ENCODE measurements at regions not wholly inside any gene's neighbourhood (a gene's known extent, or its start where the extent isn't known, plus 50 kb on each side); places are given as distances from the start of the nearest gene placed in this dataset.
A peak's percentile ranks its signal among the peaks of the same experiment; 100 is the strongest.

DNA sequence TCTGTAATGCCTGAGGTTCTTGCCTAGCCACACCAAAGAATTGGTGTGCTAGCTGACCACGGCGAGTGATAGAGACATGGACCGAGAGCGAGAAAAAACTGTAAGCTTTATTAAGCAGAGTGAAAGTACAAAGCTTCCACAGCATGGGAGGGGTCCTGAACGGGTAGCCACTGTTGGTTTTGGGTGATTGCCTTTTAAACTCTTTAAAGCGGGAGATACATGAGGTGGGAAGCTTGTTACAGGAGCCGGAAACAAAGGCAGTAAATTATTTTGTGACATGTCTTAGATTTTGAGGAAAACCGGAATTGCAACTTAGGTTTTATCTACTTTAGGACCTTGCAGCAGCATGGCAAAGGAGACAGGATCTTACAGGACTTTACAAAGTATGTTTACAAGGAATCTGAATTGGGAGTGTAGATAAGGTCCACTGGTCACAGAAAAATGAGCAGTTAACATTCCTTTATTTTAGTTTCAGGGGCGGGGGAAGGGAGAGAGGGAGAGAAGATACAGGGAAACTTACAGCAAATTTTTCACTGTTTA lies 252.7 kb upstream of the MBL2 start:
- Mint-ChIP-seq H3K27me3 (ENCODE audit: insufficient read depth, unreplicated experiment) (no peaks in the 10 kb centered on the region), H3K36me3 (ENCODE audit: insufficient read depth, unreplicated experiment) (peaks cover 2% of the 10 kb centered on the region), H3K27ac (ENCODE audit: low read depth, unreplicated experiment) (peak overlapping the region; percentile 52), H3K9me3 (ENCODE audit: unreplicated experiment) (no peaks in the 10 kb centered on the region), H3K4me3 (ENCODE audit: unreplicated experiment) (peak overlapping the region; percentile 64), H3K4me1 (ENCODE audit: insufficient read depth, unreplicated experiment) (peaks cover 16% of the 10 kb centered on the region)
- DNase-seq (ENCODE audit: unreplicated experiment) = peak; percentile 11
- ChIA-PET POLR2A (interaction anchor here (0.7 kb wide), 1 partner anchor 22 kb away, joined by 3 read pairs; no protein-coding TSS in a partner anchor), CTCF (interaction anchor here (0.6 to 1.0 kb wide), 2 partner anchors 185 to 207 kb away, joined by 4 read pairs; no protein-coding TSS in a partner anchor)
- intact Hi-C loops (cut with micrococcal nuclease) = no loop called here
- TF ChIP-seq, protein P1, sequence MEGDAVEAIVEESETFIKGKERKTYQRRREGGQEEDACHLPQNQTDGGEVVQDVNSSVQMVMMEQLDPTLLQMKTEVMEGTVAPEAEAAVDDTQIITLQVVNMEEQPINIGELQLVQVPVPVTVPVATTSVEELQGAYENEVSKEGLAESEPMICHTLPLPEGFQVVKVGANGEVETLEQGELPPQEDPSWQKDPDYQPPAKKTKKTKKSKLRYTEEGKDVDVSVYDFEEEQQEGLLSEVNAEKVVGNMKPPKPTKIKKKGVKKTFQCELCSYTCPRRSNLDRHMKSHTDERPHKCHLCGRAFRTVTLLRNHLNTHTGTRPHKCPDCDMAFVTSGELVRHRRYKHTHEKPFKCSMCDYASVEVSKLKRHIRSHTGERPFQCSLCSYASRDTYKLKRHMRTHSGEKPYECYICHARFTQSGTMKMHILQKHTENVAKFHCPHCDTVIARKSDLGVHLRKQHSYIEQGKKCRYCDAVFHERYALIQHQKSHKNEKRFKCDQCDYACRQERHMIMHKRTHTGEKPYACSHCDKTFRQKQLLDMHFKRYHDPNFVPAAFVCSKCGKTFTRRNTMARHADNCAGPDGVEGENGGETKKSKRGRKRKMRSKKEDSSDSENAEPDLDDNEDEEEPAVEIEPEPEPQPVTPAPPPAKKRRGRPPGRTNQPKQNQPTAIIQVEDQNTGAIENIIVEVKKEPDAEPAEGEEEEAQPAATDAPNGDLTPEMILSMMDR (IDR thresholded peaks at IDR 0.05; ENCODE audit: unreplicated experiment) = no peak
- no TSS peak for BruUV-seq (replicated peaks)

DNA sequence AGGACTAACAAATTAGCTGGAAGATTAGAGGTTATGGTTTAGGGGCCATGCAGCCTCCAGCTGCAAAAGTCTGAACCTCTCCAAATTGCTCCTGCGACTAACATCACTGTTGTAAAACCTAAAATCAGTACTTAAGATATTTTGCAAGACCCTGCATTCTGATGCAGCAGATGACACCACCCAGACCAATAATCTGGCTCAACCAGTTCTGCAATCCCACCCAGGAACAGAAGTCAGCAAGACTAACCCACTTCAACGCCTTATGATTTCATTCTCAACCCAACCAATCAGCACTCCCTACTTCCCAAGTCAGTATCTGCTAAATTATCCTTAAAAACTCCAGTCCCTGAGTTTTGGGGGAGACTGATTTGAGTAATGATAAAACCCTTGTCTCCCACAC lies 250.8 kb upstream of the MBL2 start:
- POLR2A ChIA-PET = no interaction called here
- H3K27me3 Mint-ChIP-seq (ENCODE audit: insufficient read depth, unreplicated experiment) = no peaks in the 10 kb centered on the region
- no peak for DNase-seq (ENCODE audit: unreplicated experiment)
- no peak overlapping the region for H3K4me3 Mint-ChIP-seq (ENCODE audit: unreplicated experiment)
- TF ChIP-seq, protein P1 (IDR thresholded peaks at IDR 0.05; ENCODE audit: unreplicated experiment) = no peak
- H3K9me3 Mint-ChIP-seq (ENCODE audit: unreplicated experiment) = no peaks in the 10 kb centered on the region
- BruUV-seq (replicated peaks) = no TSS peak
- no peak overlapping the region for H3K27ac Mint-ChIP-seq (ENCODE audit: low read depth, unreplicated experiment)
- CTCF ChIA-PET = no interaction called here
- H3K4me1 Mint-ChIP-seq (ENCODE audit: insufficient read depth, unreplicated experiment) = peaks cover 10% of the 10 kb centered on the region
- intact Hi-C loops (cut with micrococcal nuclease) = no loop called here
- peaks cover 7% of the 10 kb centered on the region for H3K36me3 Mint-ChIP-seq (ENCODE audit: insufficient read depth, unreplicated experiment)

DNA sequence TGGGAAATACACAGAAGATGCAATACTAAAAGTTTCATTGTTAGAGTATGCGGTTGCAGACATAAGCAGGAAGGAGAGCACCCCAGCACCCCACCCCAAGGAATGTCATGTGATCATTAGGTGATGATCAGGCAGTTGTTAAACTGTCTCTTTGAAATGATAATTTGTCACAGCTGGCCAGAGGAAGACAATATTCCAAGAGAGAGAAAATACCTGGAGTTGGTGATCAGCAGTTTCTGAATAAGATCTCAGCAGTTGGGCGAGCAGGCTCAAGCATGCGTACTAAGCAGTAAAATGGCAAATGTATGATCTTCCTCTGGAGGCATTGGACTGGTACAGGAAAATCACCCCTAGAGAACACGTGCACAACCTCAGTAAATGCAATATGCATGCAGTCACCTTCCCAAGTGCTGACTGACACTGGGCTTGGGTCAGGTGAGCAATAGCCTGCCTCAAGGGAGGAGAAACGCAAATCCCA lies 250.1 kb upstream of the MBL2 start:
- H3K27ac Mint-ChIP-seq (ENCODE audit: low read depth, unreplicated experiment) = no peak overlapping the region
- BruUV-seq (replicated peaks) = no TSS peak
- no peak overlapping the region for H3K4me3 Mint-ChIP-seq (ENCODE audit: unreplicated experiment)

DNA sequence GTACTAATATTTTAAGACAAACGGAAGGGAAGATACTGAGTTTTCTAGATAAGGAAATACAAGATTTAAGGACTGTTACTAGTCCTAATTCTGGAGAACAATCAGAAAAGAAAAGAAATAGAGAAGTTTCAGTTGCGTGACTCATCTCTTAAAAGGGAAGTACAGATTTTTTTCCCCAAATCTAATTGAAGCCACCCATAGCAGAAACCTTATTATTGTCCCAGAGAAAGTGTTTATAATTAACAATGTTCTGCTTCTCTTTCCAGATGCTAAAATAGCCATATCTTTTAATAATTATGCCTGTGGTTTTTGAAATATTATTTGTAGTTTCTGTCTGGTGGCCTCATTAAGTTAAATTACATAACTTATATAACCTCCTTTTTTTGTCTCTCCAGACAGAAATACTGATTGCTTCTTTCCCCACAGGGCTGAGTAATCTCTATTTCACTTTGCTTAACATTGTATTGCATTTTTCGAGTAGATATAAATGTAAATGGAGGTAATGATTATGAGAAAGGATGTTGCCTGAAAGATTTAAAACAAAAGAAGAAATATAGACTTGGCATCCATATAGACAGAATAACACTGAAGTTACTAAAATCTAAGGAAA lies 240.7 kb upstream of the MBL2 start:
- intact Hi-C loops (cut with micrococcal nuclease) = no loop called here
- Mint-ChIP-seq H3K9me3 (ENCODE audit: unreplicated experiment) (peaks cover 6% of the 10 kb centered on the region), H3K27me3 (ENCODE audit: insufficient read depth, unreplicated experiment) (no peaks in the 10 kb centered on the region), H3K4me1 (ENCODE audit: insufficient read depth, unreplicated experiment) (no peaks in the 10 kb centered on the region), H3K27ac (ENCODE audit: low read depth, unreplicated experiment) (no peak overlapping the region), H3K4me3 (ENCODE audit: unreplicated experiment) (no peak overlapping the region), H3K36me3 (ENCODE audit: insufficient read depth, unreplicated experiment) (no peaks in the 10 kb centered on the region)
- no TSS peak for BruUV-seq (replicated peaks)
- POLR2A ChIA-PET = interaction anchor here (0.7 kb wide), 1 partner anchor 873 kb away, joined by 4 read pairs; no protein-coding TSS in a partner anchor
- DNase-seq (ENCODE audit: unreplicated experiment) = no peak
- TF ChIP-seq, protein P1 (IDR thresholded peaks at IDR 0.05; ENCODE audit: unreplicated experiment) = no peak
- CTCF ChIA-PET = no interaction called here

More for the DNA sequence above, 250.1 kb upstream of the MBL2 start:
- H3K4me1 Mint-ChIP-seq (ENCODE audit: insufficient read depth, unreplicated experiment) = peaks cover 10% of the 10 kb centered on the region
- H3K36me3 Mint-ChIP-seq (ENCODE audit: insufficient read depth, unreplicated experiment) = peaks cover 7% of the 10 kb centered on the region
- H3K9me3 Mint-ChIP-seq (ENCODE audit: unreplicated experiment) = no peaks in the 10 kb centered on the region
- no peaks in the 10 kb centered on the region for H3K27me3 Mint-ChIP-seq (ENCODE audit: insufficient read depth, unreplicated experiment)
- DNase-seq (ENCODE audit: unreplicated experiment) = no peak
- CTCF ChIA-PET = no interaction called here
- intact Hi-C loops (cut with micrococcal nuclease) = no loop called here
- TF ChIP-seq, protein P1 (IDR thresholded peaks at IDR 0.05; ENCODE audit: unreplicated experiment) = no peak
- POLR2A ChIA-PET = interaction anchor here (0.7 kb wide), 1 partner anchor 15 kb away, joined by 3 read pairs; no protein-coding TSS in a partner anchor
